ENCODE measurements at regions not wholly inside any gene's neighbourhood (a gene's known extent, or its start where the extent isn't known, plus 50 kb on each side); places are given as distances from the start of the nearest gene placed in this dataset.
A peak's percentile ranks its signal among the peaks of the same experiment; 100 is the strongest.
"Not testable (repeated sequence)": the region's sequence is repeated elsewhere in the genome, so short reads cannot be mapped to it uniquely, and the experiment has no call there.

GRCh38 chr3:106486945-106487639 lies 618.3 kb upstream of the CBLB start:
- not testable (repeated sequence) for DNase-seq

- DNase-seq: no peak
Observed at GRCh38 chr3:106488331-106488730, 619.5 kb upstream of the CBLB start.

GRCh38 chr3:106491796-106492195 lies 623.0 kb upstream of the CBLB start:
- DNase-seq: no peak

- no peak for DNase-seq
Observed at GRCh38 chr3:106508331-106508893, 639.6 kb upstream of the CBLB start.

- no peak for DNase-seq
Observed at GRCh38 chr3:106510206-106510605, 641.4 kb upstream of the CBLB start.

GRCh38 chr3:106512846-106513245 lies 644.0 kb upstream of the CBLB start:
- peak; percentile 0 for DNase-seq

- DNase-seq: no peak
Observed at GRCh38 chr3:106514431-106514830, 645.6 kb upstream of the CBLB start.

GRCh38 chr3:106518516-106518915 lies 649.7 kb upstream of the CBLB start:
- no peak for DNase-seq

GRCh38 chr3:106522397-106522796 lies 653.6 kb upstream of the CBLB start:
- no peak for DNase-seq

GRCh38 chr3:106528932-106529331 lies 660.1 kb upstream of the CBLB start:
- DNase-seq: no peak

GRCh38 chr3:106529738-106530137 lies 660.9 kb upstream of the CBLB start:
- no peak for DNase-seq

- peak; percentile 48 for DNase-seq
Observed at GRCh38 chr3:106530367-106530766, 661.6 kb upstream of the CBLB start.

GRCh38 chr3:106531771-106532329 lies 663.0 kb upstream of the CBLB start:
- DNase-seq: not testable (repeated sequence)

- peak; percentile 33 for DNase-seq
Observed at GRCh38 chr3:106533093-106533787, 664.4 kb upstream of the CBLB start.

GRCh38 chr3:106533788-106534160 lies 665.0 kb upstream of the CBLB start:
- DNase-seq: peak; percentile 73

- DNase-seq: peak; percentile 99
Observed at GRCh38 chr3:106534206-106534605, 665.4 kb upstream of the CBLB start.

- no peak for DNase-seq
Observed at GRCh38 chr3:106540743-106541142, 671.9 kb upstream of the CBLB start.

- DNase-seq: peak; percentile 17
Observed at GRCh38 chr3:106542101-106542769, 673.4 kb upstream of the CBLB start.

- DNase-seq: no peak
Observed at GRCh38 chr3:106552351-106553043, 683.7 kb upstream of the CBLB start.

GRCh38 chr3:106560451-106560966 lies 691.7 kb upstream of the CBLB start:
- peak; percentile 79 for DNase-seq

GRCh38 chr3:106566277-106566676 lies 697.5 kb upstream of the CBLB start:
- no peak for DNase-seq

GRCh38 chr3:106570426-106570825 lies 701.6 kb upstream of the CBLB start:
- no peak for DNase-seq

GRCh38 chr3:106573605-106574004 lies 704.8 kb upstream of the CBLB start:
- DNase-seq: no peak

All from MV-4-11 (cell line).